HCT116 (cell line): ENCODE measurements at regions not wholly inside any gene's neighbourhood (a gene's known extent, or its start where the extent isn't known, plus 50 kb on each side); places are given as distances from the start of the nearest gene placed in this dataset.

Experiments
- CBX3 ChIP-seq: IDR thresholded peaks from 2 replicates; pipeline ENCODE4 v1.6.1; 2012; ENCODE audit warnings: low read depth
- CTCF ChIP-seq, 3 experiments: fragments of 200-600 bp in 1 of 3; sonication (generic) in 1 of 3; IDR thresholded peaks in 2 of 3; conservative IDR thresholded peaks in 1 of 3; 2 replicates each; pipeline ENCODE4 v1.5.1; 2012 to 2017; ENCODE audit warnings: low read depth in 2 of 3, low read length in 2 of 3, antibody characterized with exemption in 1 of 3, borderline replicate concordance in 1 of 3, control low read depth in 1 of 3, mild to moderate bottlenecking in 1 of 3, mixed read lengths in 1 of 3, mixed run types in 1 of 3, moderate library complexity in 1 of 3; ENCODE audit not compliant: insufficient read depth in 1 of 3
- EGR1 ChIP-seq: IDR thresholded peaks from 2 replicates; pipeline ENCODE4 v1.6.1; 2012; ENCODE audit warnings: low read depth
- POLR2A ChIP-seq: IDR thresholded peaks from 2 replicates; pipeline ENCODE4 v1.7.0; 2011; ENCODE audit warnings: borderline replicate concordance; ENCODE audit not compliant: insufficient read depth, insufficient read length; ENCODE audit errors: extremely low read depth
- POLR2AphosphoS5 ChIP-seq: IDR thresholded peaks from 2 replicates; pipeline ENCODE4 v1.6.1; 2011; ENCODE audit warnings: mild to moderate bottlenecking, low read depth, low read length, moderate library complexity
- RAD21 ChIP-seq: IDR thresholded peaks from 2 replicates; pipeline ENCODE4 v1.6.1; 2012; ENCODE audit warnings: low read depth, mild to moderate bottlenecking
- SRF ChIP-seq: IDR thresholded peaks from 2 replicates; pipeline ENCODE4 v1.6.1; 2012; ENCODE audit warnings: low read depth
- YY1 ChIP-seq: IDR thresholded peaks from 2 replicates; pipeline ENCODE4 v1.6.1; 2011; ENCODE audit warnings: low read length, low read depth, moderate library complexity, mild to moderate bottlenecking; ENCODE audit not compliant: insufficient replicate concordance; ENCODE audit errors: extremely low read depth
- TF ChIP-seq, protein P1 (sequence below): IDR thresholded peaks from 2 replicates; pipeline ENCODE4 v1.6.1; 2012

GRCh38 chr6:144955392-144955791 lies 670.3 kb downstream of the UTRN start:
- no peak for TF ChIP-seq CTCF (IDR thresholded peaks at IDR 0.05 in 2 of 3, conservative IDR thresholded peaks at IDR 0.05 in 1 of 3; ENCODE audit: borderline replicate concordance in 1 of 3, insufficient read depth in 1 of 3, low read depth in 2 of 3, low read length in 2 of 3)
- no peak for TF ChIP-seq RAD21
- no peak for TF ChIP-seq CBX3
- no peak for TF ChIP-seq YY1
- TF ChIP-seq EGR1 = no peak
- TF ChIP-seq POLR2A = no peak
- no peak for TF ChIP-seq POLR2AphosphoS5
- TF ChIP-seq SRF = no peak
- TF ChIP-seq, protein P1, sequence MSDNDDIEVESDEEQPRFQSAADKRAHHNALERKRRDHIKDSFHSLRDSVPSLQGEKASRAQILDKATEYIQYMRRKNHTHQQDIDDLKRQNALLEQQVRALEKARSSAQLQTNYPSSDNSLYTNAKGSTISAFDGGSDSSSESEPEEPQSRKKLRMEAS = no peak
